GM18502 (cell line): ENCODE measurements at regions not wholly inside any gene's neighbourhood (a gene's known extent, or its start where the extent isn't known, plus 50 kb on each side); places are given as distances from the start of the nearest gene placed in this dataset.

Experiments
- ATAC-seq: cut with Tn5 transposase; IDR thresholded peaks from one replicate; pipeline ENCODE4 v1.9.1; 2021; ENCODE audit warnings: mild to moderate bottlenecking; ENCODE audit not compliant: unreplicated experiment, poor library complexity

DNA sequence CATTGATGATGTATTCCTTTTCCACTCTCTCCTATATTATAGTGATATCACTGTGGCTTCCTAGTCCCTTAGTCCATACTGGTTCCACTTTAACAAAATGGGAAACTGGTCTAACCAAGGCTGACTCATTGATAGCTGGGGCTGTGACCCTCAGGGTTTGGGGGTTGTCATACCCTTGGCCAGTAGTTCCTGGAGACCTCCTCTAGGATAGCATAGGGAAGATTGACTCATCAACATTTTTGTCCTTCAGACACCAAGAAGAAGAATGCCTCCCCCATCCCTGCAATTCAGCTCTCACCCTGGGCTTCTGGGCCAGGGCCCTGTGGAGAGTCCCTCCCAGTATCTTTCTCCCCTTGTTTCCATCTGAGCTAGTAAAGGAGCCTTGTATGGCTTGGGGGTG, 68.8 kb upstream of the PRPS1 start:
- no peak for ATAC-seq

DNA sequence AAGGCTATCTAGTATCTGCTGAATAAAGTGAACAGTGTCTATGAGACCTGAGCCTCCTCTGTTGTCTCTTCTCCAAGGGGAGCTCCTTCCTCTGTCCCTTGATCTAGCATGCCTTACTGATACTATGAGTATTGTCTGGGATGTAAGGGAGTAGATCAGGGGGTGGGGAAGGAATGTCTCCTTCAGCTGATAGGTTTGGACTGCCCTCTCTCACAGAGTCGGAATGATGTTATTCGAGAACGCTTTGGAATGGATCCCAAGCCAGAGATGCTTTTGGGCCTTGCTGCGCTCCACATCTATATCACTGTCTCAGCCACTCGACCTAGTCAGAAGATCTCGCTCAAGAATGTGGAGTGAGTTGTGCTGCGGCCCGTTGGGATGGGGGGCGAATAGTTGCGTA, 68.3 kb upstream of the PRPS1 start:
- no peak for ATAC-seq

DNA sequence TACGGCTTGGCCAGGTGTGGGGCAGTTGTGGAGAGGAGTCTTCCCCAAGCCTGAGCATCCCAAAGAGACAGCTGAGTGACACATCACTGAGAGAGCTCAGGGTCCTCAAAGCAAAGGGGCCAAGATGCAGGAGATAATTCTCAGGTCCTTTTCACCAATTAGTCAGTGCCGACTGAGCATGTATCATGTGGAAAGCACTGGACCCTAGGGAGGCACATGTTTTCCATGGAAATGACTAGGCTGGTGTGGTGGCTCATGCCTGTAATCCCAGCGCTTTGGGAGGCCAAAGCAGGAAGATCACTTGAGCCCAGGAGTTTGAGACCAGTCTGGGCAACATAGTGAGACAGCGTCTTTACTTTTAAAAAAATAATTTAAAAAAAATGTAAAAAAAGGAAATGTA, 67.3 kb upstream of the PRPS1 start:
- no peak for ATAC-seq

DNA sequence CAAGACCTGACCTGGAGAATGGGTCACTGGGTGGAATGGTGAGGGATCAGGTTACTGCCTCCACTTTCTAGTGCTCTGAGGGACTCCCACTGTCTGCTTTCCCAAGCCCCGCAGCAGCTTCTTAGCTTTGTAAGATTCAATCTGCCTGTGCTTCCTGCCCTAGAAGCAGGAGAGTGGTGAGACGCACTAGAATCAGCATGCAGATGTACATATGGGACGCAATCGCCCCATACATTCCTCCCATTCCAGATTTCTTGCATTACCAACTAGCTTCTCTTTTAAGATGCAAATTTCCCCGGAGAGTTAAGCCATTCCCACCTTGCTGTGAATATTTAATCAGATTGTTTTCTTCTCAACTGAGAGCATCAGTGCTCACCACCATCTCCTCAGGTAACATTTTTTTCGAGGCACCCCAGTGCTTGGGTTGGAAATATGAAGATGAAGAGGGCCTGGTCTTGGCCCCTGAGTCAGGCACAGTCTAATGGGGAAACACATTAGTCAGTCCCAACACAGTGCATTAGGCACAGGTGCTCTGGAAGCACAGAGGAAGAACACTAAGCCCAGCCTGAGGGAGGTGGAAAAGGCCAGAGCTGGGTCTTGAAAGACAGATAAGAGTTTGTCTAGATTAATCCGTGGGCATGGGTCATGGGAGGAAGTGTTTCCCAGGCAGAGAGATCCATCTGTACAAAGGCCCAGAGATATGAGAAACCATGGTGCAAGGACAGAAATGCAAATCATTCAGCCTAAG, 66.7 kb upstream of the PRPS1 start:
- no peak for ATAC-seq

DNA sequence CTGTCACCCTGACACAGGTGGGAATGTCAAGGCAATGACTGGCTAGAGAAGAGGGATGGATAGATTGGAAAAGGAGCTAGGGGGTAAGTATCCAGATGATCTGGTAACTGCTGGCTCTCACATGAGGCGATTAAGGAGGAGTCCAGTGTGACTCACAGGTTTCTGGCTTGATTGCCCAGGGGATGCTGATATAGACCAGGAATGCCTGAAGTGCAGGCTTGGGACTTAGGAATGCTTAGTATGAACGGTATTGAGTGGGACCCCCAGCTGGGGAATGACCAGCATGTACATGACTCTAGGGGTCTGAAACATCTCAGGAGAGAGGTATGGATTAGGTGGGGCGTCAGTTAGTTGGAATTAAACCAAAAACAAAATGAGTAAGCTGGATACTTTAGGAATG, 65.8 kb upstream of the PRPS1 start:
- ATAC-seq, result no peak

DNA sequence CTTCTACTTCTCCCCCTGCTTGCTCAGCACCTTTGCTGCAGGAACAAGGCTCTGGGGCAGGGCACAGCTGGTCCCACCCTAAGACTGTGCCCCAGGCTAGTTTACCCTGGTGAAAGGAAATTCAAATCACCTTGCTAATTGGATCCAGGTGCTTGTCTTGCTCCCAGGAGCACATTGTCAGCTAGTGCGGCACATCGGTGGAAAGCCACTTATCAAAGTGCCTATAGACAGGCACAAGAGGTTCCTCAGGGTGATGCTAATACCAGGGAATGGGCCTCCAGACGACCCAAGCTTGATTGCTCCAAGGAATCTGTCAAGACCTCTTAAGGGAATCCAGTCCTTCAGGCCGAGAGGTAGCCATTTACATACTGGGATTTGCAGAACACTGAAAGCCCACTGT, 64.5 kb upstream of the PRPS1 start:
- no peak for ATAC-seq

DNA sequence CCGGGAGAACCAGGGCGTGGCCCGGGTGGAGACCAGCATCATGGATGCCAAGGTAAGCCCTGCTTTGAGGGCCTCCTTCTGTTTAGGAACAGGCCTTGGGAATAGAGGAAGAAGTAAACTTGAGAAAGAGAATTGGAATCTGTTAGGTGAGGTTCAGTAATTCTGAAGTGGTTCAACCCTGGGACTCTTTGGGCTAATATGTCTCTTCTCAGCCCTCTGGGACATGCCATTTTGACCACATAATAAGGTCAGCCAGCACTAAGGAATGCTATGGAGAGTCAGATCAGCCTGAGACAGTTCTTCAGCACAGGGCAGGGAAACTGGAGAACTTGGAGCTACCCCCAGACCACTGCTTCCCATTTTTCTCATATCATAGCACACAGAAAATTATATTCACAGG, 63.3 kb upstream of the PRPS1 start:
- no peak for ATAC-seq

DNA sequence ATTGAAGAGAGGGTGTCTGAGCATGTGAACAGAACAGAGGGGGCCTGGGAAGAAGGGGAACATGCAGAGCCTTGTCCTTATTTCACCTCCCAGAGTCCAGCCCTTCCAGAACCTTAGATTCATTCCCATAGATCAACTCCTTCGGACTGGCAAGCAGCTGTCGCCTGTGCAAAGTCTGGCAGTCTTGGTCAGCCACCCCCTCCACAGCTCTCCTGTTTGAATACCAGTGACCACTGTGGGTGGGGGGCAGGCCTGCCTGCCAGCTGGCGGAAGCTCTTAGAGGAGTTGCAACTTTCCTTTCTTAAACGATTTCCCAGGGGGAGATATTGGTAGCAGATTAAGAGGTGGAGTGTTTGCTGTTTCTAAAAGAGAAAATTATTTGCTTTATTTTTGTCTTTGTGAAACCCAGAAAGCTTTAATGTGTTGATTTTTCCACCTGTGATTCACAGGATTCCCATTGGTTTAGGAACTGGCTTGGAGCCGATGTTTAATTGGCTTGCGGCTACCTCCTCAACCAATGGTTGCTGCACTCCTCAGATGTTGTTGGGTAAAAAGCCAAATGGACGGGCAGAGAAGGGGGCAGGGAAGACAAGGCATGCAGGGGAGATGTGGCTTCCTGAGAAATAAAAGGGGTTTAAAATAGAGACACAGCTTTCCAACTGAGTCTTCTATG, 62.2 kb upstream of the PRPS1 start:
- no peak for ATAC-seq

DNA sequence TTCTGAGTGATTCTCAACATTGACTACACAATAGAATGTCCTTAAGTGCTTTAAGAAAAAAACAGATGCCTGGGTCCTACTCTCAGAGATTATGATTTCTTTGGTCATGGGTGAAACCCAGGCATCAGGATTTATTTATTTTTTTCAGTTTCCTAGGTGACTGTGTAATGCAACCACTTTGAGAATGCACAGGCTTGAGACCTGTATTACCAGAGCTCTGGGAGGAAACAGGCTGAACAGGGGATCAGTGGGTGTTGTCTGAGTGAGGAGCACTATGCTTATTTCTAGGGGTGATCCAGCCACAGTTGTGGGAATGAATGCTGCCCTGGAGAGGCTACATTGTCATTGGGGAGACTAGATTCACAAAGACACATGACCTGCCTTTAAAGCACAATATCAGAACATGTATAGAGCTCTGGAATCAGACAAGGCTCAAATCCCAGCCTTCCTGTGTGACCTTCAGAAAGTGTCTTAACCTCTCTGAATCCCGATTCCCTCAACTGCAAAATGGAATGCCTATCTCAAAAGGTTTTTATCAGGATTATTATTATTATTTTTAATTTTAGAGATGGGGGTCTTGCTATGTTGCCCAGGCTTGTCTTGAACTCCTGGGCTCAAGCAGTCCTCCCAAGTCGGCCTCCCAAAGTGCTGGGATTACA, 61.6 kb upstream of the PRPS1 start:
- ATAC-seq, result no peak

DNA sequence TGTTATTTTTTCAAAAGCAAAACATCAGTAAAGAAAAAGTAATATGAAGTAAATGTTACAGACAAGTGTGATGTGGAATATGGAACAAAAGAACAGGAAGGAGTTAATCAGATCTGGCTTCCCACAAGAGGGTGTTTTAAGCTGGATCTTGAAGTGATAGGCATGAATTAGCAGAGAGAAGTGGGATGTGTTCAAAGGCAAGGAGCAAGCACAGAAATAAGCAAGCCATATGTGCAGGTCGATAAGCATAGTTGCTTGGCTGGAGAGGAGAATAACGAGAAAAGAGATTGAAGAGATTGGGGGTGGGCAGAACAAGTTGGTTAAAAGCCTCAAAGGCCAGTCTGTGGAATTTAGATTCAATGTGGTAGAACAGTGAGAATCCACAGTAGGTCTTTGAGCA, 60.9 kb upstream of the PRPS1 start:
- no peak for ATAC-seq

DNA sequence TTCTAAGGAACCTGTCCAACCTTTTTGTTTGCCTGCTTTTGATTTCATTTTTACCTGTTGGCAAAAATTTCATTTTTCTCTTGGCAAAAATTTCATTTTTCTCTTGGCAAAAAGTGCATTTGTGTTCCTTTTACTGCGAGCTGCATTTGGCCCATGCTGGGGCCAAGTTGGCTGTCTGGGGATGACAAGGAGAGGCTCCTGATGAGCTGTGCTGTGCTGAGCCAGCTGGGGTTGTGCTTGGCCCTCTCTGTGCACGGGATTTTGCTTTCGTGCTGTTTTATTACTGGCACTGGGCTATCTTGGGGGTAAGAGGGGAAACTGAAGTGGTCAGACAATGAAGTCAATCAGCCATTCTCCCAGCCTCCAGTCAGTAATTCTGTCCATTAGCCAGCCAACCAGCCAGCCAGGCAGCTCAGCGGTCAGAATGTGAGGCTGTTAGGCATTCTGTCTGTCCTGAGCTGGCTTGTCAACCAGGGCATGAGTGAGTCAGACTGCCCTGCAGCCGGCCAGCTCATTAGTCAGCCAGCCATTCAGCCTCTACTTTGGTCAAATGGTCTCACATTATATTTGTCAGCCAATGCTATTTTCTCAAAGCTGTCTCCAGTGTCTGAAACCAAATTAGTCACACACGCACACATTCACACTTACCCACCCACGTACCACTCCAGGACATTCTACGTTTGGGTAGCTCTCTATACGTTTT, 56.9 kb upstream of the PRPS1 start:
- no peak for ATAC-seq

DNA sequence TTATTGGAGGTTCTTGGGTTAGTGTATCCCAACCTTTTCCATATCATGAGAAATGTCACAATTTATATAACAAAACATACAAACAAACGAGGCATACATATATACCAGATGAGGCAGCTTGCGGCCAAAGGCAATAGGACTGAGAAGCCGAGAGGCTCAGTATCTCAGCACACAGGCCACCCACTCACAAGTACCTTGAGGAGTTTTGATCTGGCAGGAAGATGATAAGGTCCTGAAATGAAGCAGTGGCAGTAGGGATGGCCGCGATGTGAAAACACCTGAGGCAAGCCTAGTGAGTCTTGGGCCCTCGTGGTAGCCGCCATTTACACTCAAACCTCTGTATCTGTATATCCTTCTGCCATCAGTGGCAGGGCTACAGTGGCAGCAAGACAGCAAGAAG, 55.3 kb upstream of the PRPS1 start:
- no peak for ATAC-seq

DNA sequence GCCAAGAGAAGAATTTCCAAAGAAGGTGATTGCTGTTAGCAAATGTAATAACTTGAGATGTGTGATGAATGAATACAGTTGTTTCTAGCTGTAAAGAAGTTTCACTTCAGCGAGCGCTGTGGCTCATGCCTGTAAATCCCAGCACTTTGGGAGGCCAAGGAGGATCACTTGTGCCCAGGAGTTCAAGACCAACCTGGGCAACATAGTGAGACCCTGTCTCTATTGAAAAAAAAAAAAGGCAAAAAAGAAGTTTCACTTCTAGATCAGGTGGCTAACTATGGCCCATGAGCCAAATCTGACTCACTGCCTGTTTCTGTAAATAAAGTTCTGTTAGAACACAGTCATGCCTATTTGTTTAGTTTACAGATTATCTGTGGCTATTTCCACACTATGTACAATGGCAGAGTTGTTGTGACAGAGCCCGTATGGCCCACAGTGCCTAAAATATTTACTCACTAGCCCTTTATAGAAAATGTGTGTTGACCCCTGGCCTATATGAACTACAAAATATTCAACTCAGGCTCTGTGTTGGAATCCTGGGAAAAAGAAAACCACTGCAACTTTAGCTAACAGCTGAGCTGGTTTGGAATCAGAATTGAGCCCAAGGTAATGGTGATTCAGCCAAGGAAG, 54.1 kb upstream of the PRPS1 start:
- ATAC-seq, result peak; percentile 33

DNA sequence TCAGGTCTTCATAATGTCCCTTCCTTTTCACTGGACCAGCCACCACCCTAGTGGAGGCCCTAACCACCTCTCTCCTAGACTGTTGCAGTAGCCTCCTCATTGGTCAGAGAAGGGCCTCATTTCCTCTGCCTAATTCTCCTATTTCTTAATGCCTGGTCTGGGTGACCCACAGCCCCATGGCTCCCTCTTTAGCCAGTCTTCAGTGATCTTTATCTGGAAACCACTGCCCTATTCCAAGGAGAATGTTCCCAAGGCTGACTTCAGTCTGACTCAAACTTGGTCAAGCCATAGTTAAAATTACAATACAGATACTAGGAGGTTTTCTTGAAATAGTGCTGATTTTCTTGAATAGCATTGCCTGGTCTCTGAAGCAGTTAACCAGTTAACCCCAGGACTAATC, 53.6 kb upstream of the PRPS1 start:
- ATAC-seq, result no peak

DNA sequence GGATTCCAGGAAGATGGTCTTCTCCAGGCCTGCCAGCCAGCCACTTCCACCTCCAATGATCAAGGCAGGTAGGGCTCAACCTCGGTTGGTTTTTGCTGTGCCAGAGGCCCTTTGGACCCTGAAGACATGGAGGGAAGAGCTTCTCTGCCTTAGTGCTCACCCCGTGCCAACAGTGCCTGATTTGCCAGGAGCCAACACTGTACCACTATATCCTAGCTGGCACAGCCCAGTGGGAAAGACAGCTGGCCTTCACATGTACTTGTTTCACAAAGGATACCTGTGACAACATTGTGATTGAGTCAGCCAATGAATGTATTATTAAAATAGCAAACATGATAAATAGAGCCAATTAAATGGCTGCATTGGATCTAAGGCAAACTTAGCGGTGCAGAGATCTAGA, 51.9 kb upstream of the PRPS1 start:
- ATAC-seq, result no peak

DNA sequence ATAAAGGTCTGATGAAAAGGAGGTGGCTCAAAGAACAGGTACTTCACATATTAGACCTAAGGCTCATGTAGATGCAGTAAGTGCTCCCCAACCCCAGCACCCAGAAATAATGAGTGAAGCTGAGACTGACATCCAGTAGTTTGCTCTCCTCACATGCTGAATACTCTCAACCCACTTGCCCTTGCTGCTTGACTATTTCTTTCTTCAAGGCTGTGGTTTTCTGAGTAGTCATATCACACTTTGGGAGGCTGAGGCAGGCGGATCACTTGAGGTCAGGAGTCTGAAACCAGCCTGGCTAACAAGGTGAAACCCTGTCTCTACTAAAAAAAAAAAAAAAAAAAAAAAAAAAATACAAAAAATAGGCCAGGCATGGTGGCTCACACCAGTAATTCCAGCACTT, 51.5 kb upstream of the PRPS1 start:
- ATAC-seq, result peak; percentile 73

DNA sequence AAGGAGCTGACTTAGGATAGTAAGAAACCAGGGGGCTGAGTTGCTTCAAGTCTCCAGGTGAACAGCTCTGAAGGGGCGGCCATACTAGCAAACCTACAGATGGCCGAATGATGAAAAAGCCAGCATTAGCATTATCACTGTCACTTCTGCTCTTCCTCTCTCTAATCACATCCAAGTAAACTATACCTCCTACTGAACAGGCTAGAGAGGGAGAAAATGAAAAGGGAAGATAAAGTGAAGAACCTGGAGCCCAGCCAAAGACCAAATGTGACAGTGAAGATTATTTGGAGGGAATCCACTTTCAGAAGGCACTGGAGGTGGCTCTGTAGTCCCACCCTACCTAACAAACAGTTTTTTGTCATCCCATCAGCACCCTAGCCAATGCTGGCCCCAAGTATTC, 50.4 kb upstream of the PRPS1 start:
- no peak for ATAC-seq
